K562 (cell line): ENCODE measurements at regions not wholly inside any gene's neighbourhood (a gene's known extent, or its start where the extent isn't known, plus 50 kb on each side); places are given as distances from the start of the nearest gene placed in this dataset.

Source experiments
- ETV5 ChIP-seq: sonication (generic); formaldehyde crosslinking; IDR thresholded peaks from 2 replicates; pipeline ENCODE4 v1.4.0; 2020; ENCODE audit warnings: low read depth, mild to moderate bottlenecking, missing genetic modification reagents
- FOSL1 ChIP-seq: fragments of 200-800 bp; sonication (Bioruptor generic); conservative IDR thresholded peaks from 2 replicates; pipeline ENCODE4 v1.6.1; 2016; ENCODE audit warnings: missing genetic modification characterization, missing compliant biosample characterization
- GABPB1 ChIP-seq: sonication (generic); formaldehyde crosslinking; IDR thresholded peaks from 2 replicates; pipeline ENCODE4 v1.8.0; 2022; ENCODE audit warnings: mild to moderate bottlenecking, missing genetic modification reagents
- HEY1 ChIP-seq: fragments of 250-450 bp; sonication (Bioruptor Pico); IDR thresholded peaks from 2 replicates; pipeline ENCODE4 v1.5.0; 2020; ENCODE audit warnings: mild to moderate bottlenecking, moderate library complexity, borderline replicate concordance
- HNRNPLL ChIP-seq: fragments of 200-400 bp; formaldehyde crosslinking; IDR thresholded peaks from 2 replicates; pipeline ENCODE4 v1.6.1; 2017; ENCODE audit warnings: low read length, low read depth, mild to moderate bottlenecking; ENCODE audit not compliant: poor library complexity, severe bottlenecking
- JUND ChIP-seq, 2 experiments: IDR thresholded peaks; 2 replicates in 1 of 2; 3 replicates in 1 of 2; pipeline ENCODE4 v1.6.1; 2011; ENCODE audit warnings: borderline replicate concordance in 2 of 2, low read depth in 2 of 2, low read length in 2 of 2, improper control_type of control experiment in 1 of 2, missing biosample characterization in 1 of 2, missing genetic modification characterization in 1 of 2, missing genetic modification reagents in 1 of 2
- MIER1 ChIP-seq: fragments of 450-650 bp; IDR thresholded peaks from 2 replicates; pipeline ENCODE4 v1.6.1; 2016; ENCODE audit warnings: antibody characterized with exemption, mild to moderate bottlenecking, low read depth
- MLLT1 ChIP-seq, 2 experiments: fragments of 450-650 bp; IDR thresholded peaks; 2 replicates each; pipeline ENCODE4 v1.6.1; 2016
- PRDM10 ChIP-seq: fragments of 450-650 bp; IDR thresholded peaks from 2 replicates; pipeline ENCODE4 v1.6.1; 2018; ENCODE audit not compliant: partially characterized antibody
- RAD21 ChIP-seq, 2 experiments: fragments of 250-450 bp in 1 of 2; fragments of 450-650 bp in 1 of 2; sonication (Bioruptor Pico) in 1 of 2; formaldehyde crosslinking in 1 of 2; IDR thresholded peaks in 1 of 2; conservative IDR thresholded peaks in 1 of 2; 2 replicates each; pipeline versions ENCODE4 v1.4.0 to v1.8.0; 2020 to 2022; ENCODE audit warnings: mild to moderate bottlenecking in 2 of 2, moderate library complexity in 1 of 2
- RFX7 ChIP-seq: fragments of 250-450 bp; sonication (Bioruptor Pico); IDR thresholded peaks from 2 replicates; pipeline ENCODE4 v1.5.1; 2021; ENCODE audit warnings: mild to moderate bottlenecking
- SAFB2 ChIP-seq: fragments of 200-400 bp; formaldehyde crosslinking; IDR thresholded peaks from 2 replicates; pipeline ENCODE4 v1.6.1; 2018; ENCODE audit warnings: borderline replicate concordance, low read length, low read depth, moderate library complexity; ENCODE audit not compliant: severe bottlenecking
- SPI1 ChIP-seq: IDR thresholded peaks from 2 replicates; pipeline ENCODE4 v1.6.1; 2011; ENCODE audit warnings: low read depth, low read length, control low read depth, borderline replicate concordance
- SRSF3 ChIP-seq: fragments of 200-400 bp; formaldehyde crosslinking; IDR thresholded peaks from 2 replicates; pipeline ENCODE4 v1.6.1; 2016; ENCODE audit warnings: mild to moderate bottlenecking, low read length, moderate library complexity; ENCODE audit not compliant: insufficient read depth
- STAG1 ChIP-seq: sonication (generic); formaldehyde crosslinking; IDR thresholded peaks from 2 replicates; pipeline ENCODE4 v1.5.0; 2020; ENCODE audit warnings: missing genetic modification reagents, borderline replicate concordance
- TEAD4 ChIP-seq, 2 experiments: sonication (generic) in 1 of 2; formaldehyde crosslinking in 1 of 2; IDR thresholded peaks; 2 replicates each; pipeline versions ENCODE4 v1.6.1 to v1.8.0; 2012 to 2022; ENCODE audit warnings: borderline replicate concordance in 1 of 2, inconsistent platforms in 1 of 2, low read length in 1 of 2, mild to moderate bottlenecking in 1 of 2, missing genetic modification reagents in 1 of 2
- TFAP4 ChIP-seq: sonication (generic); formaldehyde crosslinking; IDR thresholded peaks from 2 replicates; pipeline ENCODE4 v1.8.0; 2022; ENCODE audit warnings: missing genetic modification reagents, mild to moderate bottlenecking, moderate library complexity, borderline replicate concordance
- ZNF12 ChIP-seq: sonication (generic); formaldehyde crosslinking; IDR thresholded peaks from 2 replicates; pipeline ENCODE4 v1.4.0; 2020; ENCODE audit warnings: mild to moderate bottlenecking, missing genetic modification reagents
- ZNF165 ChIP-seq: fragments of 250-450 bp; sonication (Bioruptor Pico); IDR thresholded peaks from 2 replicates; pipeline ENCODE4 v1.4.0; 2020; ENCODE audit warnings: borderline replicate concordance
- ZNF644 ChIP-seq: fragments of 200-800 bp; sonication (Bioruptor generic); IDR thresholded peaks from 2 replicates; pipeline ENCODE4 v1.6.1; 2016; ENCODE audit warnings: low read depth, missing genetic modification characterization, missing compliant biosample characterization

GRCh38 chr13:33494596-33495204 is 209.1 kb upstream of the STARD13 start (continued):
- TF ChIP-seq MLLT1 (IDR thresholded peaks at IDR 0.05) (no peak), SPI1 (0 out of 2 replicates have a peak, but pooled peaks have one; percentile 8), ETV5 (CRISPR knock-in tag) (peak; percentile 52; the same call in 1 of the 2 replicates), GABPB1 (CRISPR knock-in tag) (no peak), RFX7 (CRISPR knock-in tag) (no peak), RAD21 (CRISPR knock-in tag; conservative IDR thresholded peaks at IDR 0.05 in 1 of 2, IDR thresholded peaks at IDR 0.05 in 1 of 2) (no peak), MIER1 (no peak), HNRNPLL (no peak), PRDM10 (no peak), TEAD4 (IDR thresholded peaks at IDR 0.05; ENCODE audit: low read length) (peak; percentile 57; the same call in 1 of the 2 replicates), TEAD4 (CRISPR knock-in tag; IDR thresholded peaks at IDR 0.05; ENCODE audit: borderline replicate concordance) (no peak), SAFB2 (no peak), STAG1 (no peak), ZNF165 (CRISPR knock-in tag) (no peak), FOSL1 (tag) (peak; percentile 85), SRSF3 (no peak), ZNF644 (tag) (no peak), JUND (IDR thresholded peaks at IDR 0.05; ENCODE audit: borderline replicate concordance, low read depth, low read length) (peak; percentile 82), JUND (tag; IDR thresholded peaks at IDR 0.05; ENCODE audit: borderline replicate concordance, low read depth, low read length) (peak; percentile 67; the same call in 2 of the 3 replicates), ZNF12 (no peak), HEY1 (CRISPR knock-in tag) (no peak), TFAP4 (no peak)
